Astrocyte (in vitro differentiated cells and primary cell): ENCODE measurements at regions not wholly inside any gene's neighbourhood (a gene's known extent, or its start where the extent isn't known, plus 50 kb on each side); places are given as distances from the start of the nearest gene placed in this dataset.

Experiments
- DNase-seq: peaks from one replicate; pipeline ENCODE4 v3.0.0-alpha.2; 2010; ENCODE audit warnings: low read depth
- FAIRE-seq: peaks from 2 replicates; lab custom pipeline; 2011; peaks lifted over from hg19 to GRCh38; lab: Jason Lieb, UNC
- H2AFZ ChIP-seq: 2 replicates; pipeline ENCODE4 v1.6.0; 2012; ENCODE audit warnings: low read depth, low read length, inconsistent platforms
- H3K27ac ChIP-seq: 2 replicates; pipeline ENCODE4 v1.5.1; 2011; ENCODE audit warnings: low read depth, low read length, inconsistent platforms
- H3K27me3 ChIP-seq: 2 replicates; pipeline ENCODE4 v1.6.0; 2011; ENCODE audit warnings: low read length, inconsistent platforms; ENCODE audit not compliant: insufficient read depth
- H3K36me3 ChIP-seq: 2 replicates; pipeline ENCODE4 v1.5.1; 2011; ENCODE audit warnings: low read length, inconsistent platforms; ENCODE audit not compliant: insufficient read depth
- H3K4me1 ChIP-seq: 2 replicates; pipeline ENCODE4 v1.5.1; 2011; ENCODE audit warnings: low read length, inconsistent platforms; ENCODE audit not compliant: insufficient read depth
- H3K4me2 ChIP-seq: 2 replicates; pipeline ENCODE4 v1.6.0; 2012; ENCODE audit warnings: low read length, inconsistent platforms
- H3K4me3 ChIP-seq: 2 replicates; pipeline ENCODE4 v1.5.1; 2011; ENCODE audit warnings: low read depth, mild to moderate bottlenecking, low read length, inconsistent platforms; ENCODE audit not compliant: insufficient read depth
- H3K79me2 ChIP-seq: 2 replicates; pipeline ENCODE4 v1.6.0; 2012; ENCODE audit warnings: mild to moderate bottlenecking, low read length, inconsistent platforms; ENCODE audit not compliant: insufficient read depth
- H3K9ac ChIP-seq: 2 replicates; pipeline ENCODE4 v1.6.0; 2012; ENCODE audit warnings: mild to moderate bottlenecking, low read length, inconsistent platforms
- H3K9me3 ChIP-seq: 2 replicates; pipeline ENCODE4 v1.5.1; 2012; ENCODE audit warnings: low read depth, mild to moderate bottlenecking, low read length, inconsistent platforms; ENCODE audit not compliant: insufficient read depth
- H4K20me1 ChIP-seq: 2 replicates; pipeline ENCODE4 v1.6.0; 2012; ENCODE audit warnings: low read length, inconsistent platforms; ENCODE audit not compliant: insufficient read depth
- H3K27ac Mint-ChIP-seq: one replicate; pipeline ENCODE4 v1.8.0; 2021; ENCODE audit warnings: mild to moderate bottlenecking, mixed read lengths; ENCODE audit not compliant: unreplicated experiment
- H3K27me3 Mint-ChIP-seq: one replicate; pipeline ENCODE4 v1.8.0; 2021; ENCODE audit warnings: low read depth, mixed read lengths; ENCODE audit not compliant: unreplicated experiment
- H3K36me3 Mint-ChIP-seq: one replicate; pipeline ENCODE4 v1.8.0; 2021; ENCODE audit warnings: low read depth, mixed read lengths; ENCODE audit not compliant: unreplicated experiment
- H3K4me1 Mint-ChIP-seq: one replicate; pipeline ENCODE4 v1.8.0; 2021; ENCODE audit warnings: low read depth, mixed read lengths; ENCODE audit not compliant: unreplicated experiment
- H3K4me3 Mint-ChIP-seq: one replicate; pipeline ENCODE4 v1.8.0; 2021; ENCODE audit warnings: mild to moderate bottlenecking, moderate library complexity, mixed read lengths; ENCODE audit not compliant: unreplicated experiment
- H3K9me3 Mint-ChIP-seq: one replicate; pipeline ENCODE4 v1.8.0; 2021; ENCODE audit warnings: mild to moderate bottlenecking, mixed read lengths; ENCODE audit not compliant: unreplicated experiment
- CTCF ChIP-seq: IDR thresholded peaks from 2 replicates; pipeline ENCODE4 v1.5.1; 2011; ENCODE audit warnings: low read depth, mild to moderate bottlenecking, inconsistent platforms, low read length, moderate library complexity; ENCODE audit not compliant: insufficient read depth
- EZH2 ChIP-seq: IDR thresholded peaks from 2 replicates; pipeline ENCODE4 v1.6.1; 2012; ENCODE audit warnings: mild to moderate bottlenecking, low read length, inconsistent platforms; ENCODE audit not compliant: insufficient read depth

- Mint-ChIP-seq H3K27ac (no peak overlapping the region), H3K27me3 (peaks cover 20% of the 10 kb centered on the region), H3K9me3 (peaks cover 1% of the 10 kb centered on the region), H3K4me1 (peaks cover 2% of the 10 kb centered on the region), H3K36me3 (no peaks in the 10 kb centered on the region), H3K4me3 (no peak overlapping the region)
- Histone ChIP-seq H3K36me3 (no peaks in the 10 kb centered on the region), H3K4me1 (peaks cover 14% of the 10 kb centered on the region), H3K9ac (no peak overlapping the region), H3K4me2 (no peak overlapping the region), H3K4me3 (no peak overlapping the region), H3K27ac (no peak overlapping the region), H3K9me3 (no peaks in the 10 kb centered on the region), H3K27me3 (no peaks in the 10 kb centered on the region), H3K79me2 (peaks cover 10% of the 10 kb centered on the region), H2AFZ (no peak overlapping the region), H4K20me1 (no peaks in the 10 kb centered on the region)
- TF ChIP-seq CTCF = no peak
- no peak for TF ChIP-seq EZH2
- FAIRE-seq (no peak), DNase-seq (no peak)
These were observed 217.9 kb upstream of the PWP1 start for GRCh38 chr12:107467716-107468115.

- no peaks in the 10 kb centered on the region for H3K9me3 ChIP-seq
- no peak overlapping the region for H3K27ac ChIP-seq
- H3K27ac Mint-ChIP-seq = no peak overlapping the region
These were observed 217.4 kb upstream of the PWP1 start for GRCh38 chr12:107468182-107468581.

More at GRCh38 chr12:107468182-107468581, 217.4 kb upstream of the PWP1 start:
- DNase-seq (peak; percentile 14), FAIRE-seq (no peak)
- no peak for TF ChIP-seq CTCF
- no peak for TF ChIP-seq EZH2
- Histone ChIP-seq H4K20me1 (no peaks in the 10 kb centered on the region), H3K4me3 (no peak overlapping the region), H3K9ac (no peak overlapping the region), H2AFZ (no peak overlapping the region), H3K4me2 (no peak overlapping the region), H3K36me3 (no peaks in the 10 kb centered on the region), H3K27me3 (no peaks in the 10 kb centered on the region), H3K4me1 (peaks cover 14% of the 10 kb centered on the region), H3K79me2 (peaks cover 5% of the 10 kb centered on the region)
- H3K9me3 Mint-ChIP-seq = peaks cover 1% of the 10 kb centered on the region
- no peaks in the 10 kb centered on the region for H3K36me3 Mint-ChIP-seq
- no peak overlapping the region for H3K4me3 Mint-ChIP-seq
- H3K4me1 Mint-ChIP-seq = peaks cover 2% of the 10 kb centered on the region
- H3K27me3 Mint-ChIP-seq = peaks cover 22% of the 10 kb centered on the region
